ENCODE measurements at regions not wholly inside any gene's neighbourhood (a gene's known extent, or its start where the extent isn't known, plus 50 kb on each side); places are given as distances from the start of the nearest gene placed in this dataset.

- in situ Hi-C loops (cut with HindIII; ENCODE audit: low pct_unique_long_range_greater_than_20kb, low sequenced_read_pairs): no loop called here
- TF ChIP-seq JUND (IDR thresholded peaks at IDR 0.05; ENCODE audit: low read depth): no peak
- no peak for DNase-seq (ENCODE audit: low read depth in 1 of 2, low spot score in 1 of 2)
Measured at GRCh38 chr12:43107026-43107775, 444.8 kb downstream of the ADAMTS20 start.

GRCh38 chr12:43106355-43106754 is 445.6 kb downstream of the ADAMTS20 start:
- no peak for TF ChIP-seq JUND (IDR thresholded peaks at IDR 0.05; ENCODE audit: low read depth)
- no peak for DNase-seq (ENCODE audit: low read depth in 1 of 2, low spot score in 1 of 2)
- in situ Hi-C loops (cut with HindIII; ENCODE audit: low pct_unique_long_range_greater_than_20kb, low sequenced_read_pairs): no loop called here

DNA sequence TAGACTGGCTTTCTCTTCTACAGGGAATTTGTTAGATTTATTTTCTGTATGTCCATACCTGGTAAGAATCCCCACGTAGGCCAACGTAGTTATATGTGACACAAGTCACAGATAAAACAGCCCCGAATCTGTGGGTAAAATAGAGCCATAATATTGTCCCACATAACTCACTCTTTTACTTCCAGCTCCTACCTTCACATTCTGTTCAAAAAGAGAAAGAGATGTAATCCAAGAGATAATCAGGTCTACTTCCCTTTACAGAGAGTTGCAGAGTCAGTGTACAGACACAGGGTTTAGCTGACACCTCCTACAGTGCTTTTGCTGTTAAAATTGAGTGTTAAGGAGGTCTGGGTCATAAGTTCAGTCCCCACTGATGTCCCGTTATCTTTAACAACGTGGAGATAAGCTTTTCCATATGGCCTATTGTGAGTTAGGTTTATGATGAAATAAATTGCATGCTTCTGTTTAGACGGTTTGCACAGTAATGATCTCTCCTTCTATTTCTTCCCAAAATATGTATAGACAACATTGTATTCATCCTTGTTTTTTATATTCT is 446.5 kb downstream of the ADAMTS20 start:
- in situ Hi-C loops (cut with HindIII; ENCODE audit: low pct_unique_long_range_greater_than_20kb, low sequenced_read_pairs): no loop called here
- TF ChIP-seq JUND (IDR thresholded peaks at IDR 0.05; ENCODE audit: low read depth): no peak
- no peak for DNase-seq (ENCODE audit: low read depth in 1 of 2, low spot score in 1 of 2)

- no peak for TF ChIP-seq JUND (IDR thresholded peaks at IDR 0.05; ENCODE audit: low read depth)
- in situ Hi-C loops (cut with HindIII; ENCODE audit: low pct_unique_long_range_greater_than_20kb, low sequenced_read_pairs): no loop called here
- DNase-seq (ENCODE audit: low read depth in 1 of 2, low spot score in 1 of 2): no peak
Measured at GRCh38 chr12:43104494-43104893, 447.5 kb downstream of the ADAMTS20 start.

DNA sequence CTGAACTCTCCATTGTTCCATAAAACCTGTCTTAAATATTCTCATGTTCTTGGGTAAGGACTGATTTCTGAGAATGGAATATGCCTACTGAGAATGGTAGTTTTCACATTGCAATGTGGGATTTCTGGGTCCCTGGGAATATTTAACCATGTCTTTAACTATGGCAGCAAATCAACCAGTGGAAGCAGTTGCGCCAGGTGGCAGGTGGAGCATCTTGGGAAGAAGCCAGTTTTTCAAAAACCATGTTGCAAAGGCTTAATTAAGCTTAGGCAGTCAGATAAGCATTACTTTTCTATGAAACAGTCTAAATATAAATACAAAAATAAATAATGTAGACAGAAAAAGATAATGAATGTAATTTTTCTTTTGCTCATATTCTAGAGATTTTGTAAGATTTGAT is 448.1 kb downstream of the ADAMTS20 start:
- in situ Hi-C loops (cut with HindIII; ENCODE audit: low pct_unique_long_range_greater_than_20kb, low sequenced_read_pairs): no loop called here
- no peak for DNase-seq (ENCODE audit: low read depth in 1 of 2, low spot score in 1 of 2)
- TF ChIP-seq JUND (IDR thresholded peaks at IDR 0.05; ENCODE audit: low read depth): no peak

DNA sequence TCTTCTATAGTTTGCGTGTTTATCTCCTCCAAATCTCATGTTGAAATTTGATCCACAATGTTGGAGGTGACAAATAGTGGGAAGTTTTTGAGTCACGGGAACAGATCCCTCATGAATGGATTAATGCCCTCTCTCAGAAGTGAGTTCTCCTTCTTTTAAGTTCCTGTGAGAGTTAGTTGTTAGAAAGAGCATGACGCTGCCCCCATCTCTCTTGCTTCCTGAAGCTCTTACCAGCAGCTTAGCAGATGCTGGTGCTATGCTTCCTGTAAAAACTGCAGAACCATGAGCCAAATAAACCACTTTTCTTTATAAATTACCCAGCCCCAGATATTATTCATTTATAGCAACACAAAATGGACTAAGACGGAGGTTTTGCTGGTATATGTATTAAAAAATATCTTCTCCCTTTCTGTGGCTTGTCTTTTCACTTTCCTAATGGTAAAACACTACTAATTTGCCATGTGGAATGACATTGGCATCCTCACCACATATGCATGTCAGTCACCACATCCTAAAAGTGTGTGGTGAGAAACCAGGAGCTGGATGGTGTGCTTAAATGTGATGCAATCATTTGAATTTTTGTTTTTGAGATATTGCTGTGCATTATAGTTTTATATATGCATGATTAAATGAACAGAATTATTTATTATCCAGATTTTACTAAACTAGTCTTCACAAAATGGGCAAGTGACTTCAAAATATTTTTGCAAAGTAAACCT is 449.3 kb downstream of the ADAMTS20 start:
- DNase-seq (ENCODE audit: low read depth in 1 of 2, low spot score in 1 of 2): no peak
- in situ Hi-C loops (cut with HindIII; ENCODE audit: low pct_unique_long_range_greater_than_20kb, low sequenced_read_pairs): no loop called here
- no peak for TF ChIP-seq JUND (IDR thresholded peaks at IDR 0.05; ENCODE audit: low read depth)

GRCh38 chr12:43100231-43100630 is 451.8 kb downstream of the ADAMTS20 start:
- no peak for TF ChIP-seq JUND (IDR thresholded peaks at IDR 0.05; ENCODE audit: low read depth)
- DNase-seq (ENCODE audit: low read depth in 1 of 2, low spot score in 1 of 2): no peak
- in situ Hi-C loops (cut with HindIII; ENCODE audit: low pct_unique_long_range_greater_than_20kb, low sequenced_read_pairs): no loop called here

DNA sequence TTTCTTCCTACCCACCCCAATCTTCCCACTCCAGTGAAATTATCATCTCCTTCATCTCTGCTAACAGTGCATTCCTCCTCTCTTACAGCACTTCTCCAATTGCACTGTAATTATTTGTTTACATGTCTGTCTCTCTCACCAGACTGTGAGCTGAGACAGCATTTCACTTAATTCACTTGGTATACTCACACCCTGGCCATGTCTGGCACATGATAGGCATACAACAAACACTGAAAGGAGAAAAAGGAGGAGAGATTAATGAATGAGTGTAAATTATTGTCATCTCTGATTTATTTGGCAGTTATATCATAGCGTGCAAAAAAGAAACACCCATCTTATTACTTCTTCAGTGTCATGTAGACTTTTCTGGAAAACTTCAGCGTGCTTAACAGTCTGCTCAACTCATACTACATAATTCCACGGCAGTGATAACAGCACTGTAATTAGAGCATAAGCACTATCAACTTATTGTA is 452.3 kb downstream of the ADAMTS20 start:
- TF ChIP-seq JUND (IDR thresholded peaks at IDR 0.05; ENCODE audit: low read depth): no peak
- peak in 1 of 2 experiments; percentile 60 for DNase-seq (ENCODE audit: low read depth in 1 of 2, low spot score in 1 of 2)
- in situ Hi-C loops (cut with HindIII; ENCODE audit: low pct_unique_long_range_greater_than_20kb, low sequenced_read_pairs): no loop called here

GRCh38 chr12:43098766-43099550 is 453.0 kb downstream of the ADAMTS20 start:
- no peak for TF ChIP-seq JUND (IDR thresholded peaks at IDR 0.05; ENCODE audit: low read depth)
- in situ Hi-C loops (cut with HindIII; ENCODE audit: low pct_unique_long_range_greater_than_20kb, low sequenced_read_pairs): no loop called here
- DNase-seq (ENCODE audit: low read depth in 1 of 2, low spot score in 1 of 2): no peak

DNA sequence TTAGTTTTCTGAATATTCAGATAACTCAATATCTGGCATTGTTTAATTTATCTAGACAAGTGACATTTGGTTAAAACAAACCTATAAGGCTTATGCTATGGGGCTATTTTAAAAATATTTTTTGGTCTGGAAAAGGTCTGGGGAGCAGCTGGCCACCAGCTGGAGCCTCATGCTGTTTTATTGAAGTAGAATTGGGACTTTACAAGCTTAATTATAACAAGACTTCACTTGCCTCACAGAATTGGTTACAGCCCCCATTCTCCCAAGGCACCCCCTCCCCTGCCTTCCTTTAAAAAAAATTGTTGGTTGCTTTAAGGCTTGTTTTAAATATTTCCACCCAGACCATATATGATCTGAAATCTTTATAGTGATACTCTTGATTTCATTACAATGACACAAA is 453.9 kb downstream of the ADAMTS20 start:
- no peak for DNase-seq (ENCODE audit: low read depth in 1 of 2, low spot score in 1 of 2)
- no peak for TF ChIP-seq JUND (IDR thresholded peaks at IDR 0.05; ENCODE audit: low read depth)
- in situ Hi-C loops (cut with HindIII; ENCODE audit: low pct_unique_long_range_greater_than_20kb, low sequenced_read_pairs): no loop called here

GRCh38 chr12:43097471-43097870 is 454.5 kb downstream of the ADAMTS20 start:
- TF ChIP-seq JUND (IDR thresholded peaks at IDR 0.05; ENCODE audit: low read depth): no peak
- no peak for DNase-seq (ENCODE audit: low read depth in 1 of 2, low spot score in 1 of 2)
- in situ Hi-C loops (cut with HindIII; ENCODE audit: low pct_unique_long_range_greater_than_20kb, low sequenced_read_pairs): no loop called here

DNA sequence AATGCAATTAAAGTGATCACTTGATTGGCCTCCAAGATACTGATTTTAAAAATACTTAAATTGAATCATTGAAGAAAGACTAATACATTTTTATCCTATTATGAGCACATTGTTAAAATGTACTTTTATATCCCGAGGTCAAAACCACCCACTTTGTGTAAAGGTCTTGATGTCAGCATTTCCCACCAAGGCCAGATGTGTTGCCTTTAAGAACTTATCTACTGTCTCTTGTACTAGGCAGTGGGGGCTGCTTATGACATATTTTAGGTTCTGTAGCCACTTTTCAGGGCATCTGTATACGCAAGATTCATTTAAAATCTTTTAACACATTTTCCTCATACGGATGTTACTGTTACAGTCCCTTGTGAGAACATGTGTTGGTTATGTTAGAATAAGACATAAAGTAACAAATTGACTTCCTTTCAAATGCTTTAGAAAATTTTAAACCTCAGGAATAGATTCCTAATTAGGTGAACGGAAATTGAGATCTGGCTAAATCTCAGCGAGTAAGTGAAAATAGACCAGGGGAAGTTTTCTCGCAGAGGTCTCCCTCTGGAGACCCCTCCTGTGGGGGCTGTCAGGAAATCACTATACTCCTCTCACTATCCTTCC is 456.2 kb downstream of the ADAMTS20 start:
- in situ Hi-C loops (cut with HindIII; ENCODE audit: low pct_unique_long_range_greater_than_20kb, low sequenced_read_pairs): no loop called here
- DNase-seq (ENCODE audit: low read depth in 1 of 2, low spot score in 1 of 2): no peak
- TF ChIP-seq JUND (IDR thresholded peaks at IDR 0.05; ENCODE audit: low read depth): no peak
